ENCODE measurements at regions not wholly inside any gene's neighbourhood (a gene's known extent, or its start where the extent isn't known, plus 50 kb on each side); places are given as distances from the start of the nearest gene placed in this dataset.
"Not testable (repeated sequence)": the region's sequence is repeated elsewhere in the genome, so short reads cannot be mapped to it uniquely, and the experiment has no call there.

DNA sequence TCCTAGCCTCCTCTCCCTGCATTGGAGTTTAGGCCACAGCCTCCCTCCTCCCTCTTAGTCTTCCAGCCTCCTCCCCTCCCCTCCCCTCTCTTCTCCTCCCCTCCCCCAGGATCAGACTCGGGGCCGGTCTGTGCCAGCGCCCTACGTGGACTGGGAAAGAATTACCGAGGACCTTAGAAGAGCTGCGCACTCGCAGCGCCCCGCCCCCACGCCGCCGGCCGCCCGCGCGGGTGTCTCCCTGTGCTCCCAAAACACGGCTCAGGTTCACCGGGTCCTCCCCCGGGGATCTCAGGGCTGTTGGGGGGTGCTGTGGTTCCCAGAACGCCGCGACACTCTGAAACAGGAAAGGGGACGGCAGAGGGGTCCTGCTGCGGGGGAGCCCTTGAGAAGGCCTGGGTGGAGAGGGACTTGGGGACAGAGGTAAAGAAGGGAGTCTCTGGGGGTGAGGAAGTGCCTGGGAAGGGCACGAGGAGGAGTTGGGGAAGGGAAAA is 122.3 kb upstream of the TBL1X start:
- peak; percentile 78 for DNase-seq (ENCODE audit: low read depth)

DNA sequence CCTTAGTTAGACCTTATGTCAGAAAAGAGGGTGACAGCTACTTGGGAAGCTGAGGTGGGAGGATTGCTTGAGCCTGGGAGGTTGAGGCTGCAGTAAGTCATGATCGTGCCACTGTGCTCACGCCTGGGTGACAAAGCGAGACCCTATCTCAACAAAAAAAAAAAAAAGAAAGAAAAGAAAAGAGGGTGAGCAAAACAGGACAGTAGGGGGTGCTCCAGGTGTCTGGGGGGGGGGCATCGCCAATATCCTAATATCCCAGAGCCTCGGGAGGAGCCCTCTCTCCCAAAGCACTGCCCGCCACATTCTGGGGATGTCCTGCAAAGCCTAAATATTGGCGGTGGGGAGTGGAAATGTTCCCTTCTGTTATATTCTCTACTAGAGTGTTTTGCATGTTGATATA is 120.9 kb upstream of the TBL1X start:
- DNase-seq (ENCODE audit: low read depth), result no peak

DNA sequence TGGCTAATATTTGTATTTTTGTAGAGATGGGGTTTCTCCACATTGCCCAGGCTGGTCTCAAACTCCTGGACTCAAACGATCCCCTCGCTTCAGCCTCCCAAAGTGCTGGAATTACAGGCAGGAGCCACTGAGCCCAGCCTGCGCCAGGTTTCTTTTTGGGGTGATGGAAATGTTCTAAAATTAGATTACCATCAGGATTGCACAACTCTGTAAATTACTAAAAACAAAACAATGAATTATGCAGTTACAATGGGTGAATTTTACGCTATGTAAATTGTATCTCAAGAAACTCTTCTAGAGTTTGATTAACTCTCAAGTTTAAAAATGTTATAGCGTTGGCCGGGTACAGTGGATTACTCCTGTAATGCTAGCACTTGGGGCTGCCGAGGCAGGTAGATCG is 118.9 kb upstream of the TBL1X start:
- DNase-seq (ENCODE audit: low read depth), result no peak

DNA sequence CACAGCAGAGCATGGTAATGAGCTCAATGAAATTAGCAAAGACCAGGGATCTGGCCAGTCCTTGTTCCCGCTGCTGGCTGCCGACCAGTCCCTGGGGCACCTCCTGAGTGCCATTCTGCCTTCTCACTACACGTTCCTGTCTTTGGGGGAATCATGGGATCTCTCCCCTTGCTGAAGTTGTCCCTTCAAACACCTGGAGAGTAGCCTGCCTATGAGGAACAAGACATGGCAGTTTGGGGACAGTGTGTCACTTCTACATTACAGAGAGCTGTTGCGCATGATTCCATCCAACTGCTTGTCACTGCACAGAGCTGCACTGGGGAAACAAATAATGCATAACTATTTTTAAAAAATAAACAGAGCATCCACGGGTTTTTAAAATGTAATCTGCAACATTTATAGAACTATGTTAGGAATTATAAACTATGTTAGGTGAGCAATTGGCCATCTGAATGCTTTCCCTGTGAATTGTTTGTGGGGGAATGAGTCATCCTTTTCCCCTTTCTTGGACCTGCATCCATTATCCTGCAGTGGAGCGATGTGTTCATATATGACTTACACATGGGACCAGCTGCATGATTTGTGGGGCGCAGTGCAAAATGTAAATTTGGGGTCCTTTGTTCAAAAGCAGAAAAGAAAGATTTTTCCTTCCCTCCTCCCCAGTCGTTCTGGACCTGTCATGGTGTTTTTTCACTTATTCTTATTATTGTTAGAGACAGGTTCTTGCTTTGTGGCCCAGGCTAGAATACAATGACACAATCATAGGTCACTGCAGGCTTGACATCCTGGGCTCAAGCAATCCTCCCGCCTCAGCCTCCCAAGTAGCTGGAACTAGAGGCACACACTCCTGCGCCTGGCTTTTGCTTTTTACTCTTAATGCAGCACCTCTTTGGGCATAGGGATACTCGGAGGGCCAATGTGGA is 115.0 kb upstream of the TBL1X start:
- DNase-seq (ENCODE audit: low read depth), result peak; percentile 79

DNA sequence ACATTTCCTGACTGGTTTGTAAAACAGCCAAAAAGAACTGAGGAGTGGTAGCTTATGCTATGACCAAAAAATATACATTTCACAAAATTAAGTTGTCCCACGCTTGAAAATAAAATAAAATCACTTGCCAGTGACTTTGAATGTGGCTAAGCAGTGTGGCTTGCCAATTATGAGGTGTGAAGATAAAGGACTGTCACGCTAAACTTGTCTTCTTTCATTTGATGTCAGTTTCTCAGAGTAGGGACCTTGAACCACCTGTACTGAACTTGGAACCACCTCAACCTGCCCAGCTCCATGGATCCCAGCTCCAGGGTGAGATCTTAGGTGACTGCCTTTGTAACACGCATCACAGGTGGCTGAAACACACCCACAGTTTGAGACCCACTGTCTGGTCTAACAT is 113.7 kb upstream of the TBL1X start:
- no peak for DNase-seq (ENCODE audit: low read depth)

DNA sequence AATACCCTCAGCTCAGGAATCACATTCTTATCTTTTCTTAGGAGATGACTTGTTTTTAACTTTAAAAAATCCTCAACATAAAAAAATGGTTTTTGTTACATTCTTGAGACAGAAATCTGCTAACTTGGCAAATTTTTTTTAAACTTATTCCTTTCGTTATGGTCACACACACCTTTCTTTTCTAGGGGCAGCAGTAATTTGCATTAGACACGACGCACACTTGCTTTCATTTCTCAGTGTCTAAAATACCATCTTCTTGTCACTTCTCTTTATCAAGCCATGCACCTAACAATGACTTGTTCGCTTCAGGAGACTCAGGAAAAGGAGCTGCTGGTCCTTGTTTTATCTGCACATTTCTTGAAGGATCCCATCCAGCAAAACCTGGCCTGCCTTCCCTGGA is 112.6 kb upstream of the TBL1X start:
- no peak for DNase-seq (ENCODE audit: low read depth)

DNA sequence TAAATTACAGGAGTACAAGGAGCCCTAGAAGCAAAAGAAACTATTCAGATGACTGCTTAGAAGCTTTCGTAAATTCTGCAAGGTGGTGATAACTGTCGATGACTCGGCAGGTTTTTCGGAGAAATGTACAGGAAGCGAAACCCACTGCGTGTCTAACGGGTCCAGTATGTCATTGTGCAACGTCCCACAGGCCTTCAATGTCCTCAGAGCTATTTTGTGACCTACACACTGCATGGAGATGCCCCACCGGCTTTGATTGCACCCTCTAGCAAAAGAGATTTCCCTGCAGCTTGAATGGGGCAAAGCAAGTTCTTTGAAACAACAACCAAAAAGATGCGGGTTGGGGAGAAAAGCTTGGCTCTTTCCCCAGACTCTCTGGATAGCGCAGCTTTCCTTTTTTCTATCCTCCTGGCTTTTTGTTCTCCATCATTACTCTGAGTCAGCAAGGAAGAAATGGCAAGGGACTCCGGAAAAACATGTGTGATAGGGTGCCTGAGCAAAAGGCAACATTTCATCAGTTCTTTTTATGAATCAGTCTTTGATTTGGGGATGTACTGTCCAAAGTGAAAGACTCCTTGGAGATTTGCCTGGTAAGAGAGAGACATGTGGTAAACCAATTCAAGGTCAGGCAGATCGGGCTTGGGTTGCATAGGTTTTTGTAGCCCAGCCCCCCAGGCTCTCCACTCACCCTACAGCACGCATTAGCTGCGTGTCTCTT is 112.0 kb upstream of the TBL1X start:
- peak; percentile 60 for DNase-seq (ENCODE audit: low read depth)

DNA sequence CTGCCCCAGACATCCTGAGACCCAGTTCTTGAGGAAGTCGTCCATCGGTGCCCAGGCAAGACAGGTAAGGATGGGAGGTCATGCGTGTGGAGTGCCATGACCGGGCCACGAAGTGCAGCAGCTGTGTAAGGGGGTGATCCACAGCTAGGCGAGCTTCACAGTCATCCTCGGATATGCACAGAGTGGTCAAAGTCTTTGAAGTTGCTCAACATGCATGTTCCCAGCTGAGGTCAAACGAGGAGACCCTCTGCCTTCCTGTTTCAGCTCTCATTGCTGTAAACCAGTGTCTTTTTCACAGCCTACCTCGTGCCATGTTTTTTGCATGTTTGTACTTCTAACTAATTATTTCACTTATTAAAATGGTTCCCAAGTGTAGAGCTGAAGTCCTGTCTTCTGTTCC is 109.9 kb upstream of the TBL1X start:
- DNase-seq (ENCODE audit: low read depth), result no peak

DNA sequence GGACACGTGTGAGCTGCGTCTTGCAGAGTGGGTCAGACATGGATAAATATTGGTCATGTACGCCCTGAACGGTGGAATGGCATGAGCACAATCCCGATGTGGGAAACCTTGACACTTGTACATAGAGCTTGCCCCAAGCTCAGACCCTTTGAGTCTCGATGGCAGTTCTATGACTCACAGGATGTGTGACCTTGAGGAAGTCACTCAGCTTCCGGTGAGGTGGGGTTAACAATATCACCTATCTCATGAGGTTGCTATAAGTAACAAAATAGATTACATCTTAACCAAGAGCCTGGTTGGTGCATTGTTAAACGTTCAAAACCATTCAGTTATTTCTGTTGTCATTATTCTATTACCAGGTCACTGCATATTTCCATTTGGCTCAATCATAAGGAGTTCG is 109.1 kb upstream of the TBL1X start:
- DNase-seq (ENCODE audit: low read depth), result no peak

DNA sequence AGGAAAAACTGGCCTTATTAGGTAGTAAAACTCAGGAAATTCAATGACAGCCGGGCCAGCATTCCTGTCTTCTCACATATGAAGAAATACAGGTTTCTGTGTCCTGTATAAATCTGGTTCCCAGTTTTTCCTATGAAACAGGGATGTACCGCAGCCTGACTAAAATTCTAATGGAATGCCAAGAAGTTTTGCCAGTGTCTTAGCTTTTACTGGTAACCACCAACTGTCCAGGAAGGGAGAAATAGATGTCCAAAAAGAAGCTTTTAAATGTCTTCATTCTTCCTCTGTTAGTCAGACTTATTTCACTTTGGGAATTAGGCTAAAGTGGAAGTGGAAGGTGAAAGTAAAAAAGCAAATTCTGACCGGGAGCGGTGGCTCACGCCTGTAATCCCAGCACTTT is 108.0 kb upstream of the TBL1X start:
- peak; percentile 51 for DNase-seq (ENCODE audit: low read depth)

DNA sequence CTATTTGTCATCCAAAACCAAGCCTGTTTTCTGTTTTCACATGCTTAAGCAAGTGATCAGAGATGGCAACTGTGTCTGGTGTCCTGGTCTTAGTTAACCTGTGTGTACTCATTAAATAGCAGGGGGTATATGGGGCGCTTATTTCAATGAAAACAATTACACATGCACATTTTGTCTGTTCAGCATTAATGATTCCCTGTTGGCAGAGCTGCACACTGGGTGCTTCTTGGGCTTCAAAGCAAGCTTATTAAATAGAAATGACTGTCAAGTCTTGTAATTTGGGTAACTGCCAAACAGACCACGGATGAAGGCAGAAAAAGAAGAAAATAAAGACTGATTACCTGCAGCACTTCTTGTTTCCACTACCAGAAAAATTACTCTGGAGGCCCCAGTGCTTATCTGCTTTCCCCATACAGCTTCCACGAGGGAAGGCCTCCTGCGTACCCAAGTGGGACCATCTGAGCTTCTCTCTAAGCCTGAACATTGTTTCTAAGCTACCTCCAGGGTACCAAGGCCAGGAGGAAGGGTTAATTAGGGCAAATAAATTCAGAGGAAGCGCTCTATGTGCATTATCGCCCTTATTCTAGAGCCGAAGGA is 107.2 kb upstream of the TBL1X start:
- no peak for DNase-seq (ENCODE audit: low read depth)

DNA sequence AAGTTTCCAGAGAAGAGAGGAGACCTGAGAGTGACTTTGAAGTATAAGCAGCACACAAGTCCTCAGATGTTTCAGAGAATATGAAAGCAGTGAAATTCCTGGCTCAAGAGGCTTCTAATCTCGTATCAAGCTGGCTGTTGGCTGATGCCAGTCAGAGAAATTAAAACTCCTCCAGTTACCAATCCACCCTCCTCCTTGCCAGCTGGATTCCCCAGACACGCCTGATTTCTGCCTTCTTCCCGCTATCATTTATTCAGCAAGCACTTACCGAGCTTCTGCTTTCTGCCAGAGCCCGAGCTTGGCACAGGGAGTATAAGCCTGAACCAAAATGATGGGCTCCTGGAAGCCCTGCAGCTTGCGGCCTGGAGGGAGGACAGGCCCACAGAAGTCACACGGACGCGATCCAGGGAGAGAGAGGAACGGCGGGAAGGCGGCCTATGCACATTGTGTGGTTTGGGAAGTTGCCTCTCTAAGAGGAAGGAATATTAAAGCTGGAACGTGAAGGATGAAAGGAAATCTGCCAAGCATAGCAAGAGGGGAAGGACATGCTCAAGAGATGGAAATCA is 102.4 kb upstream of the TBL1X start:
- no peak for DNase-seq (ENCODE audit: low read depth)

DNA sequence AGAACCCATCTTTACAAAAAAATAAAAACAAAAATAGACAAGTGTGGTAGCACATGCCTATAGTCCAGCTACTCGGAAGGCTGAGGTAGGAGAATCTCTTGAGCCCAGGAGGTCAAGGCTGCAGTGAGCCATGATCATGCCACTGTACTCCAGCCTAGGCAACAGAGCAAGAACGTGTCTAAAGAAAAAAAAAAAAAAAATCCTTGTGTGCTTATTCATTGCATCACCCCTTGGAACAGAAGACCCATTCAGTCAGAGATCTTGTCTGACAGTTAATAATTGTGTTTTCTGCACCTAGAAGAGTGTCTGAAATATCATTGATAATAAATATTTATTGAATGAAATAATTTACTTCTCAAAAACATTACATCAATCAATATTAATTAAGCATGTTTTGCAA is 97.4 kb upstream of the TBL1X start:
- DNase-seq (ENCODE audit: low read depth), result no peak

DNA sequence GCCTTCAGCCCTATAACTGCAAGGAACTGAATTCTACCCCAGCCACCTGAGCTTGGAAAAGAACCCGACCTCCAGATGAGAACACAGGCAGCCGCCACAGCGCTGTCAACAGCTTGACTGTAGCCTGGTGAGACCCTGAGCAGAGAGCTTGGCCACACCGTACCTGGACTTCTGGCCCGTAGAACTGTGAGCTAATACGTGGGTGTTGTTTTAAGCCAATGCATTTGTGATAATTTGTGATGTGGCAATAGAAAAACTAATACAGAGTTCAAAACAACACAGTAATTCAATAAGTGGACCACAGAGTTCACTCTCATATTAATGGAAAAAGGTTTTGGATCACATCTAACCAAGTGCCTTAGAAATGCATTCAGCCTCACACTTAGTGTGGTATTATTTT is 96.6 kb upstream of the TBL1X start:
- DNase-seq (ENCODE audit: low read depth), result no peak

DNA sequence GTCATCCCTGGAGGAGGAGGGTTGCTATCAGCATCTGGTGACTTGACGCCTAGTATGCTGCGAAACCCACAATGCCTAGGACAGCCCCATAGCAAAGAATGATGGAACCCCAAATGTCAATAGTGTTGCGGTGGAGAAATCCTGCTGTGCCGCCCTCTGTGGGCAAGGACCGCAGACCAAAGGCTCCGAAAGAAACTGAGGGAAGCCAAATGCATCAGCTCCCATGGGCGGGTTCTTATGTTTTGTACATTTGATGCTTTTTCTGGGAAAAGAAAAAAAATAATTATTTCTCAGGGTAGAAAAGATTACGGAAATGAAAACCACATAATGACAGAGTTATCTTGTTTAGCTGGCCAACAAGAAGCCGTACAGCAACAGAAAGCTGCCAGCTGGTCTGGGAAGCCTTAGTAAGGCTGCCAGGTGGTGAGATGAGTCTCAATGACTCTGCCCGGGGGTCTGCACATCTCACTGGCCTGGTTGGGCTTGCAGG is 95.0 kb upstream of the TBL1X start:
- DNase-seq (ENCODE audit: low read depth), result no peak

DNA sequence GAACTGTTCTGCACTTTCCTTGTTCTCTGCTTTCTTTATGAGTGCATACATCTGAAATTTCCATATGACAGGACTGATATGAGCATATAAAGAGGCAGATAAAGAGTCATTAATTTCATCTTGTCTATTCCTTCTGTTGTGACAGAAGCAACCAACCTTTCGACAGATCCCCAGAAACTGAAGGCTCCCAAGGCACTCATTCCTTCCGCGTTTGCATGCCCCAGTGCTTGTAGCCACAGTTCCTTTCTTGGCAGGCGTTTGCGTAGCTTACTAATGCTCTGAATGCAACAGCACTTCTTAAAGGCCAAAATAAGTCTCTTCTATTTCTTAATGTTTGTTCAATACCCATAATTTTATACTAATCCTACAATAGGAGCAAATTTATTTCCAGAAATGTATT is 94.0 kb upstream of the TBL1X start:
- no peak for DNase-seq (ENCODE audit: low read depth)

DNA sequence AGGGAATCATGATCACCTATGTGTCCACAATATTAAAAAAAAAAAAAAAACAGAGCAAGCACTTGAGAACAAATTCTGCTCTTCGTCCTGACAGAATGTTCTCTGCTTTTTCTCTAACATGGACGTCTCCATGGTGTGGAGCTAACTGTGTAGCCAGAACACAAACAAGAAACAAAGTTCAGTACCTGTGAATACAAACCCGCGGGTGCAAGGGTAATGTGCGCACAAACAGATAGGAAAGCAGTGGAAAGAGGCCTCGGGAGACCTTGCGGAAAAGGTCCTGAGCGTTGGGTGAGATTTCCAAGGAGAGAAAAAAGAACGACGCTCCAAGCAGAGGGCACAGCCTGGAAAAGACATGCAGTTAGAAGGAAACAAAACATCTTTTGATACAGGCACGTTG is 92.0 kb upstream of the TBL1X start:
- no peak for DNase-seq (ENCODE audit: low read depth)

DNA sequence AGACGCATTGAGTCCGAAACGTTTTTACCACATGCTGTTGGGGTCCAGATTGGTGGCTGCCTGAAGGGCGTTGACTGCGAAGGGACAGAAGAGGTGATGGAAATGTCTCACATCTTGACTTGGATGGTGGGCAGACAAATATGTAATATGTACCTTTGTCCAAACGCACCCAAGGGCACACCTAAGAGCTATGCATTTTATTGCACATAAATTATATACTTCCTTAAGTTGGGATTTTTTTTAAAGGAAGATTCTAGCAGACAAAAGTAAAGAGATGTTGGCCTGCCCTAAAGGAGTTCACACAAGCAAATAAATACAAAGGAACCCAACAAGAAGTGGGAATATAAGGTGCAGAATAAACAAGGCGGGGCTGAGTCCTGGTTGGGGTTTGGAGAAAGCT is 91.1 kb upstream of the TBL1X start:
- DNase-seq (ENCODE audit: low read depth), result no peak

DNA sequence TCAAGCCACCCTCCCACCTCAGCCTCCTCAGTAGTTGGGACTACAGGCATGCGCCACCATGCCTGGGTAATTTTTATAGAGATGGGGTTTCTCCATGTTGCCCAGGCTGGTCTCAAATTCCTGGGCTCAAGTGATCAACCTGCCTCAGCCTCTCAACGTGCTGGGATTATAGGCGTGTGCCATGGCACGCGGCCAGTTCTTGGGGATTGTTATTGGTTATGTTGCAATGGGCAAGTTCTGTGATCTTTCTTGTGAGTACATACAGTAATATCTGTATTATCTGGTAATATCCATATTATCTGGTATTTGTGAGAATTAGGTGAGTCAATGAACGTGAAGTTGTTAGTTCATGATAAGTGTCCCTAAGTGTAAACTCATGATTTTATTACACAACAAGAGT is 90.3 kb upstream of the TBL1X start:
- no peak for DNase-seq (ENCODE audit: low read depth)

DNA sequence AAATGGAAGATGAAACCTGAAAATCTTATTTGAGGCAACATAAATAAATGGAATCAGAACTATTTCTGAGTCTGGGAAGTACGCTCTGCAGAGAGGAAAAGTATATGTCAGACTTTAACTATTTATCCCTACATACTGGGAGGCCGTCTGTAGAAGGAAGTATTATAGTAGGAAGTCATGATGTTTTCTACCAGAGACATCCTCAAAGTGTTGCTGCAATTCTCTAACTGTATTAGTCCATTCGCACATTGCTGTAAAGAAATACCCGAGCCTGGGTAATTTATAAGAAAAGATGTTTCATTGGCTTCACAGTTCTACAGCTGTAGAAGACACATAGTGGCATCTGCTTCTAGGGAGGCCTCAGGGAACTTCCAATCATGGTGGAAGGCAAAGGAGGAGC is 88.7 kb upstream of the TBL1X start:
- DNase-seq (ENCODE audit: low read depth), result no peak

DNA sequence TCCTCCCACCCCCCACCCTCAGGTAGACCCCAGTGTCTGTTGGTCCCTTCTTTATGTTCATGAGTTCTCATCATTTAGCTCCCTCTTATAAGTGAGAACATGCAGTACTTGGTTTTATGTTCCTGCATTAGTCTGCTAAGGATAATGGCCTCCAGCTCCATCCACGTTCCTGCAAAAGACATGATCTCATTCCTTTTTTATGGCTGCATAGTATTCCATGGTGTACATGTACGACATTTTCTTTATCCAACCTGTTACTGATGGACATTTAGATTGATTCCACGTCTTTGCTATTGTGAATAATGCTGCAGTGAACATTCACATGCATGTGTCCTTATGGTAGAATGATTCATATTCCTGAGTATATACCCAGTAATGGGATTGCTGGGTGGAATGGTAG is 87.6 kb upstream of the TBL1X start:
- not testable (repeated sequence) for DNase-seq (ENCODE audit: low read depth)

DNA sequence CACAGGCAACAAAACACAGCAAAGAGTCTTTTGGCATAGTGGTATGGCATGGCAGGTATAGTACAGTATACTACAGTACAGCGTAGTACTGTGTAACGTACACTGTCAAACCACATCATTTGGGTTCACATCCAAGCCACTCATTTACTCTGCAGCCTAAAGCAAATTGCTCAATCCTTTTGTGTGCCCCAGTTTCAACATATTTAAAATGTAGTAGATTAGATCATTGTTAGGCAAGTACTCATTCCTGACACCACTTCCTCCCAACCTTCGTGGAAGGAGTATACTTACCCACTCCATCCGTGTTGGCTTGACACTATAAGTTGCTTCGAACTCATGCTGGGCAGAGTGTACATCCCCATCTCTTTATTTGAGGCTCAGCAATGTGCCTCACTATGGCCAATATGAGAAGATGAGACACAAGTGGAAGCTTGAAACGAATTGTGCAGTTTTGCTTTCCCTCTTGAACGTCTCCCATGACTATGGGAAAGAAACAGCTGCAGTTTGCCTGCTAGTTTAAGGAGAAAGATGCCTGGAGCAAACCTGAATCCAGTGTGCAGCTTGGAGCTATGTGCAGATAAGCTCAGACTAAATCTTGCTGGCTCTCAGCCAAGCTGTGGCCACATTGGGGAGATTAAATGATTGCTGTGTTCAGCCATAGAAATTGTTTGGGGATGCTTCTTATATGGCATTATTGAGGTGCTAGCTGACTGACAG is 85.7 kb upstream of the TBL1X start:
- peak; percentile 65 for DNase-seq (ENCODE audit: low read depth)
